ENCODE measurements at regions not wholly inside any gene's neighbourhood (a gene's known extent, or its start where the extent isn't known, plus 50 kb on each side); places are given as distances from the start of the nearest gene placed in this dataset.

DNA sequence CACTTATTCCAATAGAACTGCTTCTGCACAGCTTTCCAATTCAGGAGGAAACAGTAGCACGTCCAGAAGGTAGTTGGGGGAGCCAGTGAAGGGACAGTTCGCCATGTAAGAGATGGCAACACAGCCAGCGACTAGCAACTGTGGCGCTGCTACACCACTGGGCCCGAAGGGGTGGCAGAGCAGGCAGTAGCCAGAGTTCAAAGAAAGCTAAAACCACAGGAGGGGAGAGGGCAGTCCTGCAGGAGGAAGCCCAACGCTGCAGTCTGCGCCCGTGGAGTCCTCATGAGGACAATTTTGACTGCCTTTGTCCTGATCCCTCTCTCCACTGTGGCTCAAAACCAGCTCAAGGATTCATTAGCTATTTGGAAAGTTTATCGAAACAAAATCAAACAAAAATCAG lies 591.2 kb downstream of the VRK1 start:
- TF ChIP-seq POLR2A (IDR thresholded peaks at IDR 0.05; ENCODE audit: low read length) (no peak), GATA1 (IDR thresholded peaks at IDR 0.05; ENCODE audit: low read depth, low read length) (no peak)

All from erythroblast (primary cell).